ENCODE measurements at regions not wholly inside any gene's neighbourhood (a gene's known extent, or its start where the extent isn't known, plus 50 kb on each side); places are given as distances from the start of the nearest gene placed in this dataset.

GRCh38 chr20:47956268-47956995 lies 171.2 kb upstream of the SULF2 start:
- TF ChIP-seq POLR2A (IDR thresholded peaks at IDR 0.05; ENCODE audit: low read depth, low read length) (no peak), TAF1 (IDR thresholded peaks at IDR 0.05; ENCODE audit: borderline replicate concordance, low read depth, low read length) (no peak), POLR2AphosphoS5 (IDR thresholded peaks at IDR 0.05; ENCODE audit: low read depth, low read length) (no peak)
- FAIRE-seq: no peak
- DNase-seq (ENCODE audit: insufficient read length): no peak

GRCh38 chr20:47953471-47953870 lies 168.2 kb upstream of the SULF2 start:
- TF ChIP-seq POLR2AphosphoS5 (IDR thresholded peaks at IDR 0.05; ENCODE audit: low read depth, low read length): no peak
- no peak for TF ChIP-seq POLR2A (IDR thresholded peaks at IDR 0.05; ENCODE audit: low read depth, low read length)
- no peak for TF ChIP-seq TAF1 (IDR thresholded peaks at IDR 0.05; ENCODE audit: borderline replicate concordance, low read depth, low read length)
- DNase-seq (ENCODE audit: insufficient read length) (no peak), FAIRE-seq (no peak)

GRCh38 chr20:47952023-47952564 lies 166.8 kb upstream of the SULF2 start:
- FAIRE-seq (no peak), DNase-seq (ENCODE audit: insufficient read length) (no peak)
- no peak for TF ChIP-seq POLR2AphosphoS5 (IDR thresholded peaks at IDR 0.05; ENCODE audit: low read depth, low read length)
- no peak for TF ChIP-seq POLR2A (IDR thresholded peaks at IDR 0.05; ENCODE audit: low read depth, low read length)
- no peak for TF ChIP-seq TAF1 (IDR thresholded peaks at IDR 0.05; ENCODE audit: borderline replicate concordance, low read depth, low read length)

GRCh38 chr20:47951521-47951971 lies 166.3 kb upstream of the SULF2 start:
- DNase-seq (ENCODE audit: insufficient read length): no peak
- TF ChIP-seq TAF1 (IDR thresholded peaks at IDR 0.05; ENCODE audit: borderline replicate concordance, low read depth, low read length) (no peak), POLR2A (IDR thresholded peaks at IDR 0.05; ENCODE audit: low read depth, low read length) (no peak), POLR2AphosphoS5 (IDR thresholded peaks at IDR 0.05; ENCODE audit: low read depth, low read length) (no peak)
- FAIRE-seq: no peak

GRCh38 chr20:47950913-47951283 lies 165.6 kb upstream of the SULF2 start:
- FAIRE-seq (no peak), DNase-seq (ENCODE audit: insufficient read length) (no peak)
- no peak for TF ChIP-seq POLR2AphosphoS5 (IDR thresholded peaks at IDR 0.05; ENCODE audit: low read depth, low read length)
- TF ChIP-seq POLR2A (IDR thresholded peaks at IDR 0.05; ENCODE audit: low read depth, low read length): no peak
- no peak for TF ChIP-seq TAF1 (IDR thresholded peaks at IDR 0.05; ENCODE audit: borderline replicate concordance, low read depth, low read length)

GRCh38 chr20:47950124-47950912 lies 165.0 kb upstream of the SULF2 start:
- FAIRE-seq: no peak
- no peak for DNase-seq (ENCODE audit: insufficient read length)
- TF ChIP-seq POLR2AphosphoS5 (IDR thresholded peaks at IDR 0.05; ENCODE audit: low read depth, low read length) (no peak), POLR2A (IDR thresholded peaks at IDR 0.05; ENCODE audit: low read depth, low read length) (no peak), TAF1 (IDR thresholded peaks at IDR 0.05; ENCODE audit: borderline replicate concordance, low read depth, low read length) (no peak)

GRCh38 chr20:47949230-47949629 lies 163.9 kb upstream of the SULF2 start:
- FAIRE-seq (no peak), DNase-seq (ENCODE audit: insufficient read length) (no peak)
- TF ChIP-seq POLR2AphosphoS5 (IDR thresholded peaks at IDR 0.05; ENCODE audit: low read depth, low read length) (no peak), TAF1 (IDR thresholded peaks at IDR 0.05; ENCODE audit: borderline replicate concordance, low read depth, low read length) (no peak), POLR2A (IDR thresholded peaks at IDR 0.05; ENCODE audit: low read depth, low read length) (no peak)

- DNase-seq (ENCODE audit: insufficient read length) (no peak), FAIRE-seq (no peak)
- no peak for TF ChIP-seq POLR2AphosphoS5 (IDR thresholded peaks at IDR 0.05; ENCODE audit: low read depth, low read length)
- no peak for TF ChIP-seq TAF1 (IDR thresholded peaks at IDR 0.05; ENCODE audit: borderline replicate concordance, low read depth, low read length)
- TF ChIP-seq POLR2A (IDR thresholded peaks at IDR 0.05; ENCODE audit: low read depth, low read length): no peak
These were observed 159.4 kb upstream of the SULF2 start for GRCh38 chr20:47944682-47945081.

- TF ChIP-seq POLR2A (IDR thresholded peaks at IDR 0.05; ENCODE audit: low read depth, low read length) (no peak), TAF1 (IDR thresholded peaks at IDR 0.05; ENCODE audit: borderline replicate concordance, low read depth, low read length) (no peak), POLR2AphosphoS5 (IDR thresholded peaks at IDR 0.05; ENCODE audit: low read depth, low read length) (no peak)
- no peak for FAIRE-seq
- no peak for DNase-seq (ENCODE audit: insufficient read length)
These were observed 156.6 kb upstream of the SULF2 start for GRCh38 chr20:47941869-47942268.

GRCh38 chr20:47940101-47940813 lies 155.0 kb upstream of the SULF2 start:
- no peak for FAIRE-seq
- no peak for DNase-seq (ENCODE audit: insufficient read length)
- no peak for TF ChIP-seq POLR2A (IDR thresholded peaks at IDR 0.05; ENCODE audit: low read depth, low read length)
- no peak for TF ChIP-seq TAF1 (IDR thresholded peaks at IDR 0.05; ENCODE audit: borderline replicate concordance, low read depth, low read length)
- no peak for TF ChIP-seq POLR2AphosphoS5 (IDR thresholded peaks at IDR 0.05; ENCODE audit: low read depth, low read length)

- DNase-seq (ENCODE audit: insufficient read length) (no peak), FAIRE-seq (no peak)
- TF ChIP-seq POLR2AphosphoS5 (IDR thresholded peaks at IDR 0.05; ENCODE audit: low read depth, low read length) (no peak), TAF1 (IDR thresholded peaks at IDR 0.05; ENCODE audit: borderline replicate concordance, low read depth, low read length) (no peak), POLR2A (IDR thresholded peaks at IDR 0.05; ENCODE audit: low read depth, low read length) (no peak)
These were observed 151.3 kb upstream of the SULF2 start for GRCh38 chr20:47936612-47937011.
